PC-3 (cell line): ENCODE measurements at regions not wholly inside any gene's neighbourhood (a gene's known extent, or its start where the extent isn't known, plus 50 kb on each side); places are given as distances from the start of the nearest gene placed in this dataset.
"Not testable (repeated sequence)": the region's sequence is repeated elsewhere in the genome, so short reads cannot be mapped to it uniquely, and the experiment has no call there.

ENCODE experiments used
- ATAC-seq: fragments of 200-7000 bp; cut with Tn5 transposase; 2 replicates; pipeline ENCODE4 v1.9.1; 2020; ENCODE audit warnings: mild to moderate bottlenecking, moderate library complexity
- BruUV-seq: library from RNA; stranded (reverse); fragments of 400-500 nt; replicated peaks from 2 replicates; lab custom pipeline; 2021; lab: Mats Ljungman, UMichigan
- CTCF ChIA-PET: fragments of 300-600 bp; sonication (Branson Sonifier 250); formaldehyde crosslinking; loops from one replicate; lab custom pipeline; 2022; ENCODE audit warnings: antibody characterized with exemption; lab: Charles Lee
- POLR2A ChIA-PET: fragments of 300-600 bp; sonication (Branson Sonifier 250); formaldehyde crosslinking; loops from one replicate; lab custom pipeline; 2022; ENCODE audit warnings: antibody characterized with exemption; ENCODE audit not compliant: unreplicated experiment; lab: Charles Lee
- DNase-seq: peaks from one replicate; pipeline ENCODE4 v3.0.0-alpha.2; 2015
- H2AFZ ChIP-seq: fragments of 300-600 bp; sonication (generic); 2 replicates; pipeline ENCODE4 v1.6.0; 2016; ENCODE audit warnings: antibody characterized with exemption, low read length
- H3F3A ChIP-seq: fragments of 300-600 bp; sonication (generic); one replicate; pipeline ENCODE4 v1.6.0; 2017; ENCODE audit warnings: antibody characterized with exemption, low read length, control low read depth, mild to moderate bottlenecking; ENCODE audit not compliant: unreplicated experiment
- H3K27ac ChIP-seq: fragments of 300-600 bp; sonication (generic); 2 replicates; pipeline ENCODE4 v1.5.1; 2016; ENCODE audit warnings: mild to moderate bottlenecking, low read length
- H3K27me3 ChIP-seq: fragments of 300-600 bp; sonication (generic); 2 replicates; pipeline ENCODE4 v1.6.1; 2016; ENCODE audit warnings: low read length, mixed read lengths
- H3K36me3 ChIP-seq: fragments of 300-600 bp; sonication (generic); 2 replicates; pipeline ENCODE4 v1.6.1; 2016; ENCODE audit warnings: low read depth, mixed run types, low read length, mixed read lengths
- H3K4me1 ChIP-seq: fragments of 300-600 bp; sonication (generic); 2 replicates; pipeline ENCODE4 v1.5.1; 2016; ENCODE audit warnings: low read length; ENCODE audit not compliant: insufficient read depth
- H3K4me2 ChIP-seq: fragments of 300-600 bp; sonication (generic); 2 replicates; pipeline ENCODE4 v1.6.0; 2016; ENCODE audit warnings: low read length
- H3K4me3 ChIP-seq: fragments of 300-600 bp; sonication (generic); 2 replicates; pipeline ENCODE4 v1.5.1; 2016; ENCODE audit warnings: mild to moderate bottlenecking, low read length, mixed read lengths
- H3K79me2 ChIP-seq: fragments of 300-600 bp; sonication (generic); 2 replicates; pipeline ENCODE4 v1.6.1; 2017; ENCODE audit warnings: low read length, mixed read lengths
- H3K9ac ChIP-seq: fragments of 300-600 bp; sonication (generic); 2 replicates; pipeline ENCODE4 v1.6.0; 2016; ENCODE audit warnings: mild to moderate bottlenecking, low read length
- H3K9me2 ChIP-seq: fragments of 300-600 bp; sonication (generic); replicated peaks from 2 replicates; pipeline ENCODE4 v1.6.1; 2016; ENCODE audit warnings: mixed run types, low read length, mixed read lengths
- H3K9me3 ChIP-seq: fragments of 300-600 bp; sonication (generic); 2 replicates; pipeline ENCODE4 v1.6.1; 2016; ENCODE audit warnings: low read length, mixed read lengths
- H4K20me1 ChIP-seq: fragments of 300-600 bp; sonication (generic); 2 replicates; pipeline ENCODE4 v1.6.1; 2016; ENCODE audit warnings: low read length, mixed read lengths
- CTCF ChIP-seq: fragments of 300-600 bp; sonication (generic); conservative IDR thresholded peaks from 2 replicates; pipeline ENCODE4 v1.5.1; 2017; ENCODE audit warnings: antibody characterized with exemption, low read depth, mild to moderate bottlenecking, low read length
- EZH2phosphoT487 ChIP-seq: fragments of 300-600 bp; sonication (generic); IDR thresholded peaks from 2 replicates; pipeline ENCODE4 v1.6.1; 2018; ENCODE audit warnings: mild to moderate bottlenecking, antibody characterized with exemption, low read length, borderline replicate concordance
- intact Hi-C: fragments of 100-400 bp; cut with micrococcal nuclease; formaldehyde crosslinking; loops from 2 replicates; pipeline ENCODE4 v1.9.0; 2023

GRCh38 chr21:22191581-22191980, 1193.4 kb downstream of the NCAM2 start:
- Histone ChIP-seq H4K20me1 (no peaks in the 10 kb centered on the region), H3K36me3 (no peaks in the 10 kb centered on the region), H2AFZ (no peak overlapping the region), H3K9me2 (no peaks in the 10 kb centered on the region), H3K4me2 (no peak overlapping the region), H3K9me3 (0 out of 2 replicates have a peak, but pooled peaks cover 6% of the 10 kb centered on the region), H3K27me3 (no peaks in the 10 kb centered on the region), H3K79me2 (no peaks in the 10 kb centered on the region), H3K4me3 (no peak overlapping the region), H3K27ac (no peak overlapping the region), H3K4me1 (no peaks in the 10 kb centered on the region), H3K9ac (no peak overlapping the region), H3F3A (no peaks in the 10 kb centered on the region)
- TF ChIP-seq CTCF: no peak
- CTCF ChIA-PET: no interaction called here
- ATAC-seq (no peak), DNase-seq (no peak)
- POLR2A ChIA-PET: no interaction called here
- intact Hi-C loops: no loop called here
- BruUV-seq: no TSS peak

- H3K9ac ChIP-seq: no peak overlapping the region
- H3K9me3 ChIP-seq: 0 out of 2 replicates have a peak, but pooled peaks cover 6% of the 10 kb centered on the region
- CTCF ChIA-PET: no interaction called here
- H3K27me3 ChIP-seq: no peaks in the 10 kb centered on the region
- no TSS peak for BruUV-seq
- DNase-seq: no peak
- no peaks in the 10 kb centered on the region for H4K20me1 ChIP-seq
- H3K79me2 ChIP-seq: no peaks in the 10 kb centered on the region
- intact Hi-C loops: no loop called here
- no peak overlapping the region for H3K4me3 ChIP-seq
- no peak overlapping the region for H2AFZ ChIP-seq
- no peaks in the 10 kb centered on the region for H3F3A ChIP-seq
- H3K4me2 ChIP-seq: no peak overlapping the region
- H3K9me2 ChIP-seq: no peaks in the 10 kb centered on the region
- ATAC-seq: no peak
- H3K36me3 ChIP-seq: no peaks in the 10 kb centered on the region
- POLR2A ChIA-PET: no interaction called here
- no peak for TF ChIP-seq EZH2phosphoT487
- no peak for TF ChIP-seq CTCF
- no peak overlapping the region for H3K27ac ChIP-seq
- no peaks in the 10 kb centered on the region for H3K4me1 ChIP-seq
These were observed 1194.6 kb downstream of the NCAM2 start for GRCh38 chr21:22192766-22193165.

- H4K20me1 ChIP-seq, H3K9me2 ChIP-seq, H3K79me2 ChIP-seq, H2AFZ ChIP-seq, ATAC-seq, H3K27me3 ChIP-seq, intact Hi-C loops, H3K27ac ChIP-seq, H3K4me1 ChIP-seq, BruUV-seq, H3K4me2 ChIP-seq, H3K9me3 ChIP-seq, H3K9ac ChIP-seq, DNase-seq, H3K4me3 ChIP-seq, CTCF ChIA-PET, H3K36me3 ChIP-seq, POLR2A ChIA-PET, H3F3A ChIP-seq: not testable (repeated sequence)
These were observed 1196.8 kb downstream of the NCAM2 start for GRCh38 chr21:22194986-22195385.
